GM13976 (cell line): ENCODE measurements at regions not wholly inside any gene's neighbourhood (a gene's known extent, or its start where the extent isn't known, plus 50 kb on each side); places are given as distances from the start of the nearest gene placed in this dataset.

Source experiments
- DNase-seq: peaks from one replicate; pipeline ENCODE4 v3.0.0; 2012; ENCODE audit warnings: low spot score
- CTCF ChIP-seq: IDR thresholded peaks from 2 replicates; pipeline ENCODE4 v1.5.1; 2012; ENCODE audit warnings: borderline replicate concordance, mild to moderate bottlenecking; ENCODE audit not compliant: insufficient read depth; ENCODE audit errors: extremely low read depth, missing control alignments, control extremely low read depth
- in situ Hi-C: fragments of 300-500 bp; cut with MboI; formaldehyde crosslinking; loops from one replicate; pipeline ENCODE4 v1.12.0; 2022; ENCODE audit warnings: low sequenced_read_pairs, mixed read lengths, inconsistent platforms; ENCODE audit not compliant: unreplicated experiment

DNA sequence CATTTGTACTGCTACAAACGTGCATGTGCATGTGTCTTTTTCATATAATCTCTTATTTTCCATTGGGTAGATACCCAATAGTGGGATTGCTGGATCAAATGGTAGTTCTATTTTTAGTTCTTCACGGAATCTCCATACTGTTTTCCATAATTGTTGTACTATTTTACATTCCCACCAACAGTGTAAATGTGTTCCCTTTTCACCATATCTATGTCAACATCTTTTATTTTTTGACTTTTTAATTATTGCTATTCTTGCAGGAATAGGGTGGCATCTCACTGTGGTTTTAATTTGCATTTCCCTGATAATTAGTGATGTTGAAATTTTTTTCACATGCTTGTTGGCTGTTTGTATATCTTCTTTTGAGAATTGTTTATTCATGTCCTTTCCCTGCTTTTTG is 59.3 kb upstream of the PACRGL start:
- no peak for DNase-seq
- no peak for TF ChIP-seq CTCF
- in situ Hi-C loops, result no loop called here

DNA sequence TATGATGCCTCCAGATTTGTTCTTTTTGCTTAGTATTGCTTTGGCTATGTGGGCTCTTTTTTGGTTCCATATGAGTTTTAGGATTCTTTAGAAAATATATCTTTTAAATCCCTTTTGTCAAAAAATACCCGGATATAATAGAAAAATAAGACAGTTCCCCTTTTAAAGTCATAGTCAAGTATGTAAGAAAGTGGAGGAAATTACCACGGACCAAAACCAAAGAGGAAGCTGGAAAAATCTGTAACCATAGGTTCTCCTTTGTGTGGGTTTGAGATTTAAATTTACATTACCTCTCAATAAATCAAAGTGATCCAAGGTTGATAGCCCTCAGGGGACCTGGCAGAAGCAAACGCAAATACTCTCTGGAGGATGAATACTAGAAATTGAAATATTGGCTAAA is 58.3 kb upstream of the PACRGL start:
- DNase-seq, result no peak
- in situ Hi-C loops, result no loop called here

DNA sequence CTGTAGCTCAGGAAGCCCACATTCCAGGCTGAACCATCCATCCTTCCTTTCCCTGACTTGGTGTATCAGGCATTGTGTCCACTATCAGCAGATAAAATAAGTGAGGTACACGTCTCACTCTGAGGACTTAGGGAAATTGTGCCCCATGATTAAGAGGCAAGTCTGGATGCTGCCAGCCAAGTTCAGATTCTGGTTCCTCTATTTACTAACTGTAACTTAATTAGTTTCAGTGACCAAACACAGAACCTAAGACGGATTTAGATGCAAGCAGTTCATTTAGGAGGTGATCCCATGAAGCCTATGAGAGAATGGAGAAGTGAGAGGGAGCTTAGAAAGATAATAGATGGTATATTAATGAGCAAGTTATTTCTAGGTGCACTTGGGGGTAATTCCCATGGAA is 56.6 kb upstream of the PACRGL start:
- TF ChIP-seq CTCF, result no peak
- in situ Hi-C loops, result no loop called here
- no peak for DNase-seq

More for the DNA sequence above, 58.3 kb upstream of the PACRGL start:
- TF ChIP-seq CTCF, result no peak

DNA sequence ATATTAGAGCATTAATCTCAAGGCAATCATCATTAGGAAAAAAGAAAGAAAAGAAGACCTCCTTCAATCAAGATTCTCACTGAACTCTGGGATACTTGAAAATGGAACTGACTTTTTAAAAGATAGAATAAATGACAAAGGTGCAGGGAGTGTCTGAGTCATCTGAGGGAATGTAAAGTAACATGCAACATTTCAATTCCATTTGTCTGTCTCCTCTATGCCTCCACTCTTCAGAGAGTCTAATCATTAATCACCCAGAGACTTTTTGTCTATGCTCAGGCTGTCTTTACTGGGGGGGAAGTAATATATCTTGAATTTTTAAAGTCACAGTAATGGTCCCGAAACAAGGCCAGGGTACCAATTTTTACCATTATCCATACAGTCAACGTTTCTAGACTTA is 55.0 kb upstream of the PACRGL start:
- no peak for TF ChIP-seq CTCF
- in situ Hi-C loops, result no loop called here
- DNase-seq, result no peak

- in situ Hi-C loops, result no loop called here
- TF ChIP-seq CTCF, result no peak
- no peak for DNase-seq
Observed at GRCh38 chr4:20646287-20646686, 54.0 kb upstream of the PACRGL start.
